ENCODE measurements at regions not wholly inside any gene's neighbourhood (a gene's known extent, or its start where the extent isn't known, plus 50 kb on each side); places are given as distances from the start of the nearest gene placed in this dataset.

- Histone ChIP-seq H3K4me2 (ENCODE audit: low read length) (no peak overlapping the region), H3K36me3 (replicated peaks; ENCODE audit: low read depth, low read length) (no peaks in the 10 kb centered on the region), H2AFZ (ENCODE audit: low read depth, low read length) (no peak overlapping the region), H3K9ac (ENCODE audit: low read length) (no peak overlapping the region), H3K4me3 (ENCODE audit: low read length) (no peak overlapping the region), H3K9me3 (ENCODE audit: insufficient read depth, low read length) (no peaks in the 10 kb centered on the region), H3K4me1 (ENCODE audit: low read length) (peaks cover 21% of the 10 kb centered on the region), H3K27ac (ENCODE audit: low read length) (no peak overlapping the region), H3K79me2 (ENCODE audit: low read length) (no peaks in the 10 kb centered on the region), H3K27me3 (ENCODE audit: low read depth, low read length) (no peaks in the 10 kb centered on the region), H4K20me1 (ENCODE audit: insufficient read depth, low read length) (no peaks in the 10 kb centered on the region)
- TF ChIP-seq CTCF (IDR thresholded peaks at IDR 0.05; ENCODE audit: low read depth, low read length) = no peak
- no peak for TF ChIP-seq EZH2phosphoT487 (IDR thresholded peaks at IDR 0.05; ENCODE audit: low read depth)
Observed at GRCh38 chr1:56437959-56438358, 141.4 kb downstream of the PLPP3 start.

- no peaks in the 10 kb centered on the region for H3K79me2 ChIP-seq (ENCODE audit: low read length)
- H3K9ac ChIP-seq (ENCODE audit: low read length) = no peak overlapping the region
- H3K27ac ChIP-seq (ENCODE audit: low read length) = no peak overlapping the region
- H3K27me3 ChIP-seq (ENCODE audit: low read depth, low read length) = no peaks in the 10 kb centered on the region
- H2AFZ ChIP-seq (ENCODE audit: low read depth, low read length) = no peak overlapping the region
- no peaks in the 10 kb centered on the region for H4K20me1 ChIP-seq (ENCODE audit: insufficient read depth, low read length)
- TF ChIP-seq EZH2phosphoT487 (IDR thresholded peaks at IDR 0.05; ENCODE audit: low read depth) (no peak), CTCF (IDR thresholded peaks at IDR 0.05; ENCODE audit: low read depth, low read length) (no peak)
- H3K36me3 ChIP-seq (replicated peaks; ENCODE audit: low read depth, low read length) = no peaks in the 10 kb centered on the region
- H3K4me3 ChIP-seq (ENCODE audit: low read length) = no peak overlapping the region
- H3K4me1 ChIP-seq (ENCODE audit: low read length) = peaks cover 30% of the 10 kb centered on the region
- H3K9me3 ChIP-seq (ENCODE audit: insufficient read depth, low read length) = no peaks in the 10 kb centered on the region
- H3K4me2 ChIP-seq (ENCODE audit: low read length) = no peak overlapping the region
Observed at GRCh38 chr1:56436912-56437417, 142.4 kb downstream of the PLPP3 start.

GRCh38 chr1:56436296-56436695 lies 143.1 kb downstream of the PLPP3 start:
- TF ChIP-seq EZH2phosphoT487 (IDR thresholded peaks at IDR 0.05; ENCODE audit: low read depth) (no peak), CTCF (IDR thresholded peaks at IDR 0.05; ENCODE audit: low read depth, low read length) (no peak)
- H3K4me3 ChIP-seq (ENCODE audit: low read length) = no peak overlapping the region
- H2AFZ ChIP-seq (ENCODE audit: low read depth, low read length) = no peak overlapping the region
- no peaks in the 10 kb centered on the region for H3K9me3 ChIP-seq (ENCODE audit: insufficient read depth, low read length)
- no peaks in the 10 kb centered on the region for H4K20me1 ChIP-seq (ENCODE audit: insufficient read depth, low read length)
- peaks cover 30% of the 10 kb centered on the region for H3K4me1 ChIP-seq (ENCODE audit: low read length)
- H3K27ac ChIP-seq (ENCODE audit: low read length) = no peak overlapping the region
- H3K9ac ChIP-seq (ENCODE audit: low read length) = no peak overlapping the region
- no peaks in the 10 kb centered on the region for H3K79me2 ChIP-seq (ENCODE audit: low read length)
- no peak overlapping the region for H3K4me2 ChIP-seq (ENCODE audit: low read length)
- H3K27me3 ChIP-seq (ENCODE audit: low read depth, low read length) = no peaks in the 10 kb centered on the region
- H3K36me3 ChIP-seq (replicated peaks; ENCODE audit: low read depth, low read length) = no peaks in the 10 kb centered on the region

GRCh38 chr1:56435434-56436262 lies 143.7 kb downstream of the PLPP3 start:
- H3K4me3 ChIP-seq (ENCODE audit: low read length) = no peak overlapping the region
- H3K36me3 ChIP-seq (replicated peaks; ENCODE audit: low read depth, low read length) = no peaks in the 10 kb centered on the region
- no peak overlapping the region for H3K4me2 ChIP-seq (ENCODE audit: low read length)
- H3K79me2 ChIP-seq (ENCODE audit: low read length) = no peaks in the 10 kb centered on the region
- H2AFZ ChIP-seq (ENCODE audit: low read depth, low read length) = no peak overlapping the region
- H3K27me3 ChIP-seq (ENCODE audit: low read depth, low read length) = no peaks in the 10 kb centered on the region
- no peaks in the 10 kb centered on the region for H4K20me1 ChIP-seq (ENCODE audit: insufficient read depth, low read length)
- peaks cover 30% of the 10 kb centered on the region for H3K4me1 ChIP-seq (ENCODE audit: low read length)
- TF ChIP-seq EZH2phosphoT487 (IDR thresholded peaks at IDR 0.05; ENCODE audit: low read depth) (no peak), CTCF (IDR thresholded peaks at IDR 0.05; ENCODE audit: low read depth, low read length) (no peak)
- no peaks in the 10 kb centered on the region for H3K9me3 ChIP-seq (ENCODE audit: insufficient read depth, low read length)
- no peak overlapping the region for H3K27ac ChIP-seq (ENCODE audit: low read length)
- no peak overlapping the region for H3K9ac ChIP-seq (ENCODE audit: low read length)

All from OCI-LY3 (cell line).